ENCODE measurements at regions not wholly inside any gene's neighbourhood (a gene's known extent, or its start where the extent isn't known, plus 50 kb on each side); places are given as distances from the start of the nearest gene placed in this dataset.
A peak's percentile ranks its signal among the peaks of the same experiment; 100 is the strongest.

- H3K4me1 ChIP-seq (ENCODE audit: control insufficient read depth in 3 of 3, insufficient read depth in 2 of 3, low read depth in 1 of 3, low read length in 2 of 3): peaks cover 0 to 3% (median 0%) of the 10 kb centered on the region in 3 donors
- DNase-seq: peak in 1 of 2 donors; percentile 17
- no peaks in the 10 kb centered on the region for H3K36me3 ChIP-seq (ENCODE audit: control insufficient read depth in 3 of 3, insufficient read depth in 2 of 3, low read depth in 1 of 3, low read length in 3 of 3)
- WGBS, 3 donors: 50 to 64% (median 58%) methylated on average over 13 of the region's 13 CpGs
- no peaks in the 10 kb centered on the region for H3K9me3 ChIP-seq (ENCODE audit: control insufficient read depth in 2 of 2, insufficient read depth in 1 of 2, low read depth in 1 of 2, low read length in 1 of 2)
- no peak overlapping the region for H3K4me3 ChIP-seq (ENCODE audit: low read depth in 1 of 3, low read length in 3 of 3)
- peaks cover 0 to 11% (median 0%) of the 10 kb centered on the region in 3 donors for H3K27me3 ChIP-seq (ENCODE audit: control insufficient read depth in 3 of 3, insufficient read depth in 3 of 3, low read length in 3 of 3)
- peak overlapping the region in 1 of 3 donors; percentile 27 for H3K27ac ChIP-seq (ENCODE audit: low read depth in 1 of 3, low read length in 2 of 3)
- FAIRE-seq: no peak
Observed at GRCh38 chr20:57879779-57880570, 170.2 kb upstream of the PMEPA1 start.

- WGBS, 3 donors: 58 to 64% (median 64%) methylated on average over 7 of the region's 7 CpGs
- no peaks in the 10 kb centered on the region for H3K36me3 ChIP-seq (ENCODE audit: control insufficient read depth in 3 of 3, insufficient read depth in 2 of 3, low read depth in 1 of 3, low read length in 3 of 3)
Observed at GRCh38 chr20:57879437-57879778, 169.6 kb upstream of the PMEPA1 start.

GRCh38 chr20:57878786-57879424 is 169.1 kb upstream of the PMEPA1 start:
- FAIRE-seq: no peak
- WGBS, 3 donors: 73 to 87% (median 81%) methylated on average over 8 of the region's 8 CpGs

More at GRCh38 chr20:57879437-57879778, 169.6 kb upstream of the PMEPA1 start:
- peaks cover 0 to 11% (median 0%) of the 10 kb centered on the region in 3 donors for H3K27me3 ChIP-seq (ENCODE audit: control insufficient read depth in 3 of 3, insufficient read depth in 3 of 3, low read length in 3 of 3)
- H3K4me1 ChIP-seq (ENCODE audit: control insufficient read depth in 3 of 3, insufficient read depth in 2 of 3, low read depth in 1 of 3, low read length in 2 of 3): peaks cover 0 to 3% (median 0%) of the 10 kb centered on the region in 3 donors
- no peaks in the 10 kb centered on the region for H3K9me3 ChIP-seq (ENCODE audit: control insufficient read depth in 2 of 2, insufficient read depth in 1 of 2, low read depth in 1 of 2, low read length in 1 of 2)
- H3K4me3 ChIP-seq (ENCODE audit: low read depth in 1 of 3, low read length in 3 of 3): no peak overlapping the region
- H3K27ac ChIP-seq (ENCODE audit: low read depth in 1 of 3, low read length in 2 of 3): no peak overlapping the region
- FAIRE-seq (no peak), DNase-seq (no peak)

GRCh38 chr20:57877995-57878394 is 168.2 kb upstream of the PMEPA1 start:
- Histone ChIP-seq H3K36me3 (ENCODE audit: control insufficient read depth in 3 of 3, insufficient read depth in 2 of 3, low read depth in 1 of 3, low read length in 3 of 3) (no peaks in the 10 kb centered on the region), H3K4me1 (ENCODE audit: control insufficient read depth in 3 of 3, insufficient read depth in 2 of 3, low read depth in 1 of 3, low read length in 2 of 3) (peaks cover 0 to 3% (median 0%) of the 10 kb centered on the region in 3 donors), H3K27ac (ENCODE audit: low read depth in 1 of 3, low read length in 2 of 3) (no peak overlapping the region), H3K9me3 (ENCODE audit: control insufficient read depth in 2 of 2, insufficient read depth in 1 of 2, low read depth in 1 of 2, low read length in 1 of 2) (no peaks in the 10 kb centered on the region), H3K27me3 (ENCODE audit: control insufficient read depth in 3 of 3, insufficient read depth in 3 of 3, low read length in 3 of 3) (peaks cover 0 to 11% (median 0%) of the 10 kb centered on the region in 3 donors), H3K4me3 (ENCODE audit: low read depth in 1 of 3, low read length in 3 of 3) (no peak overlapping the region)
- DNase-seq: no peak
- 39 to 76% (median 48%) methylated on average over 4 of the region's 4 CpGs for WGBS, 3 donors
- no peak for FAIRE-seq

More at GRCh38 chr20:57878786-57879424, 169.1 kb upstream of the PMEPA1 start:
- Histone ChIP-seq H3K27ac (ENCODE audit: low read depth in 1 of 3, low read length in 2 of 3) (no peak overlapping the region), H3K27me3 (ENCODE audit: control insufficient read depth in 3 of 3, insufficient read depth in 3 of 3, low read length in 3 of 3) (peaks cover 0 to 11% (median 0%) of the 10 kb centered on the region in 3 donors), H3K4me3 (ENCODE audit: low read depth in 1 of 3, low read length in 3 of 3) (no peak overlapping the region), H3K4me1 (ENCODE audit: control insufficient read depth in 3 of 3, insufficient read depth in 2 of 3, low read depth in 1 of 3, low read length in 2 of 3) (peaks cover 0 to 3% (median 0%) of the 10 kb centered on the region in 3 donors), H3K36me3 (ENCODE audit: control insufficient read depth in 3 of 3, insufficient read depth in 2 of 3, low read depth in 1 of 3, low read length in 3 of 3) (no peaks in the 10 kb centered on the region), H3K9me3 (ENCODE audit: control insufficient read depth in 2 of 2, insufficient read depth in 1 of 2, low read depth in 1 of 2, low read length in 1 of 2) (no peaks in the 10 kb centered on the region)
- no peak for DNase-seq

- H3K4me3 ChIP-seq (ENCODE audit: low read depth in 1 of 3, low read length in 3 of 3): no peak overlapping the region
- H3K9me3 ChIP-seq (ENCODE audit: control insufficient read depth in 2 of 2, insufficient read depth in 1 of 2, low read depth in 1 of 2, low read length in 1 of 2): peaks cover 0 to 3% of the 10 kb centered on the region in 2 donors
- no peak overlapping the region for H3K27ac ChIP-seq (ENCODE audit: low read depth in 1 of 3, low read length in 2 of 3)
- 20 to 52% (median 29%) methylated on average over 16 of the region's 16 CpGs for WGBS, 3 donors
- DNase-seq (peak; percentile 40 to 55), FAIRE-seq (no peak)
- peaks cover 0 to 11% (median 0%) of the 10 kb centered on the region in 3 donors for H3K27me3 ChIP-seq (ENCODE audit: control insufficient read depth in 3 of 3, insufficient read depth in 3 of 3, low read length in 3 of 3)
- no peaks in the 10 kb centered on the region for H3K36me3 ChIP-seq (ENCODE audit: control insufficient read depth in 3 of 3, insufficient read depth in 2 of 3, low read depth in 1 of 3, low read length in 3 of 3)
- peaks cover 0 to 3% (median 0%) of the 10 kb centered on the region in 3 donors for H3K4me1 ChIP-seq (ENCODE audit: control insufficient read depth in 3 of 3, insufficient read depth in 2 of 3, low read depth in 1 of 3, low read length in 2 of 3)
Observed at GRCh38 chr20:57877131-57877824, 167.5 kb upstream of the PMEPA1 start.

- no peak for FAIRE-seq
Observed at GRCh38 chr20:57876163-57876562, 166.3 kb upstream of the PMEPA1 start.

GRCh38 chr20:57874141-57874540 is 164.3 kb upstream of the PMEPA1 start:
- peaks cover 0 to 3% (median 0%) of the 10 kb centered on the region in 3 donors for H3K4me1 ChIP-seq (ENCODE audit: control insufficient read depth in 3 of 3, insufficient read depth in 2 of 3, low read depth in 1 of 3, low read length in 2 of 3)
- H3K27ac ChIP-seq (ENCODE audit: low read depth in 1 of 3, low read length in 2 of 3): no peak overlapping the region
- H3K9me3 ChIP-seq (ENCODE audit: control insufficient read depth in 2 of 2, insufficient read depth in 1 of 2, low read depth in 1 of 2, low read length in 1 of 2): peaks cover 0 to 5% of the 10 kb centered on the region in 2 donors
- peaks cover 0 to 9% (median 3%) of the 10 kb centered on the region in 3 donors for H3K27me3 ChIP-seq (ENCODE audit: control insufficient read depth in 3 of 3, insufficient read depth in 3 of 3, low read length in 3 of 3)
- FAIRE-seq: no peak
- no peak for DNase-seq
- WGBS, 3 donors: 91 to 96% (median 95%) methylated on average over 7 of the region's 7 CpGs
- no peak overlapping the region for H3K4me3 ChIP-seq (ENCODE audit: low read depth in 1 of 3, low read length in 3 of 3)
- H3K36me3 ChIP-seq (ENCODE audit: control insufficient read depth in 3 of 3, insufficient read depth in 2 of 3, low read depth in 1 of 3, low read length in 3 of 3): no peaks in the 10 kb centered on the region

More at GRCh38 chr20:57876163-57876562, 166.3 kb upstream of the PMEPA1 start:
- Histone ChIP-seq H3K4me3 (ENCODE audit: low read depth in 1 of 3, low read length in 3 of 3) (no peak overlapping the region), H3K4me1 (ENCODE audit: control insufficient read depth in 3 of 3, insufficient read depth in 2 of 3, low read depth in 1 of 3, low read length in 2 of 3) (peaks cover 0 to 3% (median 0%) of the 10 kb centered on the region in 3 donors), H3K27ac (ENCODE audit: low read depth in 1 of 3, low read length in 2 of 3) (no peak overlapping the region), H3K27me3 (ENCODE audit: control insufficient read depth in 3 of 3, insufficient read depth in 3 of 3, low read length in 3 of 3) (peaks cover 0 to 11% (median 0%) of the 10 kb centered on the region in 3 donors), H3K36me3 (ENCODE audit: control insufficient read depth in 3 of 3, insufficient read depth in 2 of 3, low read depth in 1 of 3, low read length in 3 of 3) (no peaks in the 10 kb centered on the region), H3K9me3 (ENCODE audit: control insufficient read depth in 2 of 2, insufficient read depth in 1 of 2, low read depth in 1 of 2, low read length in 1 of 2) (peaks cover 0 to 5% of the 10 kb centered on the region in 2 donors)
- no peak for DNase-seq
- 79 to 86% (median 82%) methylated on average over 4 of the region's 4 CpGs for WGBS, 3 donors

GRCh38 chr20:57872816-57873409 is 163.1 kb upstream of the PMEPA1 start:
- H3K9me3 ChIP-seq (ENCODE audit: control insufficient read depth in 2 of 2, insufficient read depth in 1 of 2, low read depth in 1 of 2, low read length in 1 of 2): peaks cover 0 to 5% of the 10 kb centered on the region in 2 donors
- no peak overlapping the region for H3K27ac ChIP-seq (ENCODE audit: low read depth in 1 of 3, low read length in 2 of 3)
- DNase-seq (no peak), FAIRE-seq (no peak)
- peaks cover 0 to 5% (median 3%) of the 10 kb centered on the region in 3 donors for H3K27me3 ChIP-seq (ENCODE audit: control insufficient read depth in 3 of 3, insufficient read depth in 3 of 3, low read length in 3 of 3)
- WGBS, 3 donors: 96 to 99% (median 97%) methylated on average over 4 of the region's 4 CpGs
- H3K36me3 ChIP-seq (ENCODE audit: control insufficient read depth in 3 of 3, insufficient read depth in 2 of 3, low read depth in 1 of 3, low read length in 3 of 3): no peaks in the 10 kb centered on the region
- H3K4me1 ChIP-seq (ENCODE audit: control insufficient read depth in 3 of 3, insufficient read depth in 2 of 3, low read depth in 1 of 3, low read length in 2 of 3): peaks cover 0 to 3% (median 0%) of the 10 kb centered on the region in 3 donors
- no peak overlapping the region for H3K4me3 ChIP-seq (ENCODE audit: low read depth in 1 of 3, low read length in 3 of 3)

All from small intestine (tissue), 7 donors.